DND-41 (cell line): ENCODE measurements at regions not wholly inside any gene's neighbourhood (a gene's known extent, or its start where the extent isn't known, plus 50 kb on each side); places are given as distances from the start of the nearest gene placed in this dataset.

Experiments used
- EZH2 ChIP-seq: IDR thresholded peaks from 3 replicates; pipeline ENCODE4 v1.6.1; 2012; ENCODE audit warnings: borderline replicate concordance, low read depth, mild to moderate bottlenecking, moderate library complexity, low read length, inconsistent platforms; ENCODE audit not compliant: severe bottlenecking
- TF ChIP-seq, protein P1 (sequence below): IDR thresholded peaks from 2 replicates; pipeline ENCODE4 v1.5.1; 2012; ENCODE audit warnings: borderline replicate concordance, low read length, moderate library complexity, mild to moderate bottlenecking; ENCODE audit not compliant: poor library complexity, severe bottlenecking; ENCODE audit errors: extremely low read depth

DNA sequence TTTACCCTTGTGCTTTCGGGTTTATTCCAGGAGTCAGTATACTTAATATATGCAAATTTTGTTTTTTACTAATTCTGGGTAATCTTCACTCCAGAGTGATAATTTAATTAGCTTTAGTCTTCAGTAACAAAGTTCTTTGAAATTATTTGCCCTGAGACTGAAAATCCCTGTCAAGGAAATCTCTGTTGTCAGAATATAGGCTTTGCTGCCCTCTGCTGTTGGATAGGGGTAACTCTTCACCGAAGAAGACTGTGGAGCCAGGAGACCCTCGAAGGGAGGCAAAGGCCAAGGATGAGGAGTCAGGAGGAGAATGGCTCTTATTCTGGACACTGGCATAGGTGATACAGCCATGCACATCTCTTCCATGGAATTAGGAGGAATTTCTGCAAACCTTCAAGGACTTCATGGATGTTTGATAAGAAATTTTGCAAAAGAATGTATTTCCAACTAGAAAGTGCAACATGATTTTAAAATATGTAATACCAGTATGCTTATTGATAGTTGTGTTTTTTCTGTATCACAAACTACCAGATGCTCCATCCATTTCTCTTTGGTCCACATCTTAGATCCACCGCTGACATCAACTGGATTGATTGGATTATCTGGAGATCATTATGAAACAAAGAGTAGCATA is 182.3 kb downstream of the RDH14 start:
- TF ChIP-seq, protein P1, sequence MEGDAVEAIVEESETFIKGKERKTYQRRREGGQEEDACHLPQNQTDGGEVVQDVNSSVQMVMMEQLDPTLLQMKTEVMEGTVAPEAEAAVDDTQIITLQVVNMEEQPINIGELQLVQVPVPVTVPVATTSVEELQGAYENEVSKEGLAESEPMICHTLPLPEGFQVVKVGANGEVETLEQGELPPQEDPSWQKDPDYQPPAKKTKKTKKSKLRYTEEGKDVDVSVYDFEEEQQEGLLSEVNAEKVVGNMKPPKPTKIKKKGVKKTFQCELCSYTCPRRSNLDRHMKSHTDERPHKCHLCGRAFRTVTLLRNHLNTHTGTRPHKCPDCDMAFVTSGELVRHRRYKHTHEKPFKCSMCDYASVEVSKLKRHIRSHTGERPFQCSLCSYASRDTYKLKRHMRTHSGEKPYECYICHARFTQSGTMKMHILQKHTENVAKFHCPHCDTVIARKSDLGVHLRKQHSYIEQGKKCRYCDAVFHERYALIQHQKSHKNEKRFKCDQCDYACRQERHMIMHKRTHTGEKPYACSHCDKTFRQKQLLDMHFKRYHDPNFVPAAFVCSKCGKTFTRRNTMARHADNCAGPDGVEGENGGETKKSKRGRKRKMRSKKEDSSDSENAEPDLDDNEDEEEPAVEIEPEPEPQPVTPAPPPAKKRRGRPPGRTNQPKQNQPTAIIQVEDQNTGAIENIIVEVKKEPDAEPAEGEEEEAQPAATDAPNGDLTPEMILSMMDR = peak; percentile 87
- no peak for TF ChIP-seq EZH2
